NOMO-1 (cell line): ENCODE measurements at regions not wholly inside any gene's neighbourhood (a gene's known extent, or its start where the extent isn't known, plus 50 kb on each side); places are given as distances from the start of the nearest gene placed in this dataset.

Source experiments
- DNase-seq, 2 experiments: peaks; one replicate each; lab custom pipeline; 2025; ENCODE audit not compliant: unreplicated experiment in 2 of 2; lab: John Stamatoyannopoulos, UW

- DNase-seq: no peak
These were observed 50.2 kb upstream of the ATP1A1 start for GRCh38 chr1:116322752-116323405.
